Naive B cell (primary cell): ENCODE measurements at regions not wholly inside any gene's neighbourhood (a gene's known extent, or its start where the extent isn't known, plus 50 kb on each side); places are given as distances from the start of the nearest gene placed in this dataset.
"Not testable (repeated sequence)": the region's sequence is repeated elsewhere in the genome, so short reads cannot be mapped to it uniquely, and the experiment has no call there.

Experiments
- ATAC-seq, 2 donors: fragments of 150-1000 bp; cut with Tn5 transposase; 2 replicates each; pipeline ENCODE4 v1.10.0; 2021; ENCODE audit warnings: low read depth in 2 of 2, mild to moderate bottlenecking in 2 of 2, moderate library complexity in 2 of 2
- DNase-seq: peaks from one replicate; pipeline ENCODE4 v3.0.0; 2022
- H3K27ac Mint-ChIP-seq, 6 donors: one replicate each; pipeline ENCODE4 v1.8.0; 2020 to 2022; ENCODE audit warnings: mild to moderate bottlenecking in 6 of 6, mixed read lengths in 6 of 6, moderate library complexity in 5 of 6, inconsistent platforms in 2 of 6
- H3K27me3 Mint-ChIP-seq, 3 donors: one replicate each; pipeline ENCODE4 v1.8.0; 2021 to 2022; ENCODE audit warnings: mixed read lengths in 3 of 3, mild to moderate bottlenecking in 1 of 3
- H3K36me3 Mint-ChIP-seq, 2 donors: one replicate each; pipeline ENCODE4 v1.8.0; 2020 to 2022; ENCODE audit warnings: mixed read lengths in 2 of 2, inconsistent platforms in 1 of 2, mild to moderate bottlenecking in 1 of 2
- H3K4me1 Mint-ChIP-seq, 3 donors: one replicate each; pipeline ENCODE4 v1.8.0; 2020 to 2022; ENCODE audit warnings: mixed read lengths in 3 of 3, inconsistent platforms in 1 of 3, mild to moderate bottlenecking in 1 of 3, moderate library complexity in 1 of 3
- H3K4me3 Mint-ChIP-seq, 8 donors: one replicate each; pipeline ENCODE4 v1.8.0; 2020 to 2022; ENCODE audit warnings: mild to moderate bottlenecking in 8 of 8, mixed read lengths in 8 of 8, moderate library complexity in 8 of 8, inconsistent platforms in 2 of 8
- H3K9me3 Mint-ChIP-seq, 7 donors: one replicate each; pipeline ENCODE4 v1.8.0; 2020 to 2022; ENCODE audit warnings: mixed read lengths in 7 of 7, mild to moderate bottlenecking in 5 of 7, inconsistent platforms in 2 of 7, moderate library complexity in 1 of 7

GRCh38 chr5:79924936-79925893, 65.8 kb downstream of the MTX3 start:
- Mint-ChIP-seq H3K27ac (peak overlapping the region in 1 of 6 donors; percentile 21), H3K4me1 (no peaks in the 10 kb centered on the region)
- no peak for DNase-seq

GRCh38 chr5:79923431-79923830, 67.6 kb downstream of the MTX3 start:
- peaks cover 0 to 21% (median 6%) of the 10 kb centered on the region in 3 donors for H3K27me3 Mint-ChIP-seq
- DNase-seq (no peak), ATAC-seq (no peak)
- H3K4me3 Mint-ChIP-seq: no peak overlapping the region
- H3K36me3 Mint-ChIP-seq: no peaks in the 10 kb centered on the region
- peaks cover under 1 to 30% (median 23%) of the 10 kb centered on the region in 7 donors for H3K9me3 Mint-ChIP-seq
- no peak overlapping the region for H3K27ac Mint-ChIP-seq
- H3K4me1 Mint-ChIP-seq: no peaks in the 10 kb centered on the region

More at GRCh38 chr5:79924936-79925893, 65.8 kb downstream of the MTX3 start:
- H3K9me3 Mint-ChIP-seq: peaks cover 0 to 15% (median 12%) of the 10 kb centered on the region in 7 donors
- H3K36me3 Mint-ChIP-seq: no peaks in the 10 kb centered on the region
- peaks cover 0 to 21% (median 6%) of the 10 kb centered on the region in 3 donors for H3K27me3 Mint-ChIP-seq
- no peak overlapping the region for H3K4me3 Mint-ChIP-seq
- no peak for ATAC-seq

GRCh38 chr5:79922626-79923025, 68.4 kb downstream of the MTX3 start:
- Mint-ChIP-seq H3K27ac (no peak overlapping the region), H3K9me3 (peaks cover 4 to 38% (median 29%) of the 10 kb centered on the region in 7 donors), H3K4me1 (no peaks in the 10 kb centered on the region), H3K4me3 (no peak overlapping the region), H3K27me3 (peaks cover 0 to 21% (median 6%) of the 10 kb centered on the region in 3 donors), H3K36me3 (no peaks in the 10 kb centered on the region)
- DNase-seq (no peak), ATAC-seq (no peak)

GRCh38 chr5:79907452-79907851, 83.6 kb downstream of the MTX3 start:
- not testable (repeated sequence) for H3K36me3 Mint-ChIP-seq, H3K27ac Mint-ChIP-seq, H3K4me1 Mint-ChIP-seq, H3K4me3 Mint-ChIP-seq, ATAC-seq, DNase-seq
- peaks cover 0 to 14% (median 4%) of the 10 kb centered on the region in 7 donors for H3K9me3 Mint-ChIP-seq
- H3K27me3 Mint-ChIP-seq: peaks cover 0 to 15% (median 4%) of the 10 kb centered on the region in 3 donors

GRCh38 chr5:79902571-79902970, 88.5 kb downstream of the MTX3 start:
- ATAC-seq, H3K27ac Mint-ChIP-seq, H3K4me3 Mint-ChIP-seq, DNase-seq, H3K36me3 Mint-ChIP-seq, H3K4me1 Mint-ChIP-seq: not testable (repeated sequence)
- Mint-ChIP-seq H3K27me3 (peaks cover 9 to 21% (median 17%) of the 10 kb centered on the region in 3 donors), H3K9me3 (peaks cover 0 to 16% (median 6%) of the 10 kb centered on the region in 7 donors)

GRCh38 chr5:79901631-79902030, 89.4 kb downstream of the MTX3 start:
- no peaks in the 10 kb centered on the region for H3K4me1 Mint-ChIP-seq
- H3K36me3 Mint-ChIP-seq: no peaks in the 10 kb centered on the region
- H3K27me3 Mint-ChIP-seq: peaks cover 11 to 27% (median 22%) of the 10 kb centered on the region in 3 donors
- ATAC-seq (no peak), DNase-seq (no peak)
- H3K27ac Mint-ChIP-seq: peak overlapping the region in 1 of 6 donors; percentile 74
- H3K4me3 Mint-ChIP-seq: no peak overlapping the region
- peaks cover 0 to 18% (median 6%) of the 10 kb centered on the region in 7 donors for H3K9me3 Mint-ChIP-seq

- H3K4me1 Mint-ChIP-seq: no peaks in the 10 kb centered on the region
- H3K9me3 Mint-ChIP-seq: peaks cover 0 to 21% (median 6%) of the 10 kb centered on the region in 7 donors
- H3K27ac Mint-ChIP-seq: no peak overlapping the region
- H3K36me3 Mint-ChIP-seq: no peaks in the 10 kb centered on the region
- ATAC-seq (no peak), DNase-seq (no peak)
- H3K4me3 Mint-ChIP-seq: no peak overlapping the region
- peaks cover 34 to 39% (median 36%) of the 10 kb centered on the region in 3 donors for H3K27me3 Mint-ChIP-seq
Observed at GRCh38 chr5:79898611-79899010, 92.5 kb downstream of the MTX3 start.

- H3K27me3 Mint-ChIP-seq: peaks cover 24 to 40% (median 33%) of the 10 kb centered on the region in 3 donors
- peaks cover 0 to 5% (median 0%) of the 10 kb centered on the region in 3 donors for H3K4me1 Mint-ChIP-seq
- no peaks in the 10 kb centered on the region for H3K36me3 Mint-ChIP-seq
- H3K9me3 Mint-ChIP-seq: peaks cover 0 to 5% (median 0%) of the 10 kb centered on the region in 7 donors
- ATAC-seq (no peak), DNase-seq (no peak)
- no peak overlapping the region for H3K4me3 Mint-ChIP-seq
- H3K27ac Mint-ChIP-seq: no peak overlapping the region
Observed at GRCh38 chr5:79893976-79894375, 97.1 kb downstream of the MTX3 start.

- peaks cover 0 to 8% (median 2%) of the 10 kb centered on the region in 7 donors for H3K9me3 Mint-ChIP-seq
- ATAC-seq: no peak
- DNase-seq: no peak
- peaks cover 0 to 5% (median 0%) of the 10 kb centered on the region in 3 donors for H3K4me1 Mint-ChIP-seq
- H3K4me3 Mint-ChIP-seq: no peak overlapping the region
- peaks cover 21 to 35% (median 28%) of the 10 kb centered on the region in 3 donors for H3K27me3 Mint-ChIP-seq
- peaks cover 0 to under 1% of the 10 kb centered on the region in 2 donors for H3K36me3 Mint-ChIP-seq
- no peak overlapping the region for H3K27ac Mint-ChIP-seq
Observed at GRCh38 chr5:79893485-79893884, 97.6 kb downstream of the MTX3 start.

- Mint-ChIP-seq H3K27ac (no peak overlapping the region), H3K27me3 (peaks cover 9 to 22% (median 15%) of the 10 kb centered on the region in 3 donors), H3K4me1 (peaks cover 14 to 29% (median 15%) of the 10 kb centered on the region in 3 donors), H3K4me3 (peak overlapping the region in 1 of 8 donors; percentile 48), H3K9me3 (peaks cover 0 to 17% (median 13%) of the 10 kb centered on the region in 7 donors), H3K36me3 (peaks cover 0 to 5% of the 10 kb centered on the region in 2 donors)
- DNase-seq: no peak
- ATAC-seq: no peak
Observed at GRCh38 chr5:79890930-79891249, 100.2 kb downstream of the MTX3 start.

GRCh38 chr5:79890119-79890929, 100.7 kb downstream of the MTX3 start:
- Mint-ChIP-seq H3K4me1 (peaks cover 19 to 34% (median 20%) of the 10 kb centered on the region in 3 donors), H3K4me3 (peak overlapping the region in 1 of 8 donors; percentile 38), H3K27ac (peak overlapping the region in 1 of 6 donors; percentile 45), H3K27me3 (peaks cover 4 to 17% (median 9%) of the 10 kb centered on the region in 3 donors), H3K36me3 (peaks cover 0 to 5% of the 10 kb centered on the region in 2 donors), H3K9me3 (peaks cover 0 to 17% (median 13%) of the 10 kb centered on the region in 7 donors)
- DNase-seq (no peak), ATAC-seq (no peak)

- Mint-ChIP-seq H3K4me3 (no peak overlapping the region), H3K27me3 (peaks cover 0 to 6% (median 2%) of the 10 kb centered on the region in 3 donors), H3K4me1 (peaks cover 35 to 51% (median 37%) of the 10 kb centered on the region in 3 donors), H3K36me3 (peaks cover 0 to 5% of the 10 kb centered on the region in 2 donors), H3K9me3 (peaks cover 0 to 17% (median 13%) of the 10 kb centered on the region in 7 donors), H3K27ac (no peak overlapping the region)
- DNase-seq (no peak), ATAC-seq (no peak)
Observed at GRCh38 chr5:79888643-79889042, 102.4 kb downstream of the MTX3 start.
